Thymus (tissue), 11 donors: ENCODE measurements at regions not wholly inside any gene's neighbourhood (a gene's known extent, or its start where the extent isn't known, plus 50 kb on each side); places are given as distances from the start of the nearest gene placed in this dataset.

Experiments
- DNase-seq, 9 donors: peaks; one replicate each; pipeline ENCODE4 v3.0.0-alpha.2; 2013; ENCODE audit warnings: low spot score in 9 of 9, low read depth in 6 of 9, missing footprints in 1 of 9
- H3K27ac ChIP-seq, 2 donors: one replicate each; pipeline ENCODE4 v1.5.1; 2013; ENCODE audit warnings: control low read depth in 1 of 2, low read depth in 1 of 2, low read length in 1 of 2, mild to moderate bottlenecking in 1 of 2, moderate library complexity in 1 of 2
- H3K27me3 ChIP-seq, 2 donors: one replicate each; pipeline ENCODE4 v1.5.1; 2013; ENCODE audit warnings: low read length in 1 of 2; ENCODE audit not compliant: control insufficient read depth in 2 of 2, insufficient read depth in 1 of 2
- H3K36me3 ChIP-seq, 2 donors: one replicate each; pipeline ENCODE4 v1.5.1; 2013; ENCODE audit warnings: low read length in 1 of 2, mild to moderate bottlenecking in 1 of 2, moderate library complexity in 1 of 2; ENCODE audit not compliant: control insufficient read depth in 2 of 2, insufficient read depth in 2 of 2
- H3K4me1 ChIP-seq, 2 donors: one replicate each; pipeline ENCODE4 v1.5.1; 2013; ENCODE audit warnings: low read length in 2 of 2; ENCODE audit not compliant: control insufficient read depth in 2 of 2, insufficient read depth in 2 of 2
- H3K4me3 ChIP-seq, 2 donors: one replicate each; pipeline ENCODE4 v1.5.1; 2013; ENCODE audit warnings: low read length in 2 of 2, control low read depth in 1 of 2, mild to moderate bottlenecking in 1 of 2
- H3K9me3 ChIP-seq, 2 donors: one replicate each; pipeline ENCODE4 v1.5.1; 2013; ENCODE audit warnings: low read length in 1 of 2, mild to moderate bottlenecking in 1 of 2; ENCODE audit not compliant: control insufficient read depth in 2 of 2, insufficient read depth in 1 of 2
- WGBS: extraction: QIAGEN DNeasy Blood & Tissue Kit; methylation state at CpG from one replicate; pipeline ENCODE4 v1.1.7; 2013; 5-methylcytosine and 5-hydroxymethylcytosine counted together
- donor health status: healthy.

GRCh38 chr16:85253084-85253941 is 141.0 kb upstream of the CIBAR2 start:
- Histone ChIP-seq H3K4me1 (peaks cover 16 to 35% of the 10 kb centered on the region in 2 donors), H3K36me3 (no peaks in the 10 kb centered on the region), H3K27me3 (peaks cover 0 to 1% of the 10 kb centered on the region in 2 donors), H3K4me3 (no peak overlapping the region), H3K27ac (peak overlapping the region in 1 of 2 donors; percentile 32), H3K9me3 (no peaks in the 10 kb centered on the region)
- peak in 7 of 9 donors; percentile 44 to 82 (median 71) for DNase-seq
- 46% methylated on average over 22 of the region's 22 CpGs for WGBS

GRCh38 chr16:85254051-85254450 is 141.8 kb upstream of the CIBAR2 start:
- H3K4me1 ChIP-seq: peaks cover 22 to 43% of the 10 kb centered on the region in 2 donors
- DNase-seq: no peak
- H3K9me3 ChIP-seq: no peaks in the 10 kb centered on the region
- H3K4me3 ChIP-seq: no peak overlapping the region
- peaks cover 0 to 9% of the 10 kb centered on the region in 2 donors for H3K27me3 ChIP-seq
- H3K27ac ChIP-seq: no peak overlapping the region
- WGBS: 98% methylated on average over 9 of the region's 9 CpGs
- H3K36me3 ChIP-seq: no peaks in the 10 kb centered on the region

- Histone ChIP-seq H3K27ac (no peak overlapping the region), H3K36me3 (no peaks in the 10 kb centered on the region), H3K4me1 (peaks cover 31 to 51% of the 10 kb centered on the region in 2 donors), H3K9me3 (no peaks in the 10 kb centered on the region), H3K27me3 (peaks cover 0 to 10% of the 10 kb centered on the region in 2 donors), H3K4me3 (no peak overlapping the region)
- no peak for DNase-seq
- 98% methylated on average over 24 of the region's 24 CpGs for WGBS
Measured at GRCh38 chr16:85254921-85255320, 142.6 kb upstream of the CIBAR2 start.

GRCh38 chr16:85255777-85256176 is 143.5 kb upstream of the CIBAR2 start:
- Histone ChIP-seq H3K27ac (no peak overlapping the region), H3K4me3 (no peak overlapping the region), H3K9me3 (no peaks in the 10 kb centered on the region), H3K27me3 (peaks cover 0 to 10% of the 10 kb centered on the region in 2 donors), H3K36me3 (no peaks in the 10 kb centered on the region), H3K4me1 (peaks cover 32 to 60% of the 10 kb centered on the region in 2 donors)
- DNase-seq: no peak
- WGBS: 98% methylated on average over 10 of the region's 10 CpGs

- 96% methylated on average over 18 of the region's 18 CpGs for WGBS
- H3K4me1 ChIP-seq: peaks cover 36 to 65% of the 10 kb centered on the region in 2 donors
- peaks cover 0 to 10% of the 10 kb centered on the region in 2 donors for H3K27me3 ChIP-seq
Measured at GRCh38 chr16:85256190-85256739, 144.0 kb upstream of the CIBAR2 start.

GRCh38 chr16:85257483-85257882 is 145.2 kb upstream of the CIBAR2 start:
- no peaks in the 10 kb centered on the region for H3K36me3 ChIP-seq
- peaks cover 42 to 70% of the 10 kb centered on the region in 2 donors for H3K4me1 ChIP-seq
- H3K27me3 ChIP-seq: peaks cover 0 to 18% of the 10 kb centered on the region in 2 donors
- no peak for DNase-seq
- WGBS: 91% methylated on average over 8 of the region's 8 CpGs
- H3K4me3 ChIP-seq: no peak overlapping the region
- H3K27ac ChIP-seq: no peak overlapping the region
- no peaks in the 10 kb centered on the region for H3K9me3 ChIP-seq

More at GRCh38 chr16:85256190-85256739, 144.0 kb upstream of the CIBAR2 start:
- Histone ChIP-seq H3K36me3 (no peaks in the 10 kb centered on the region), H3K9me3 (no peaks in the 10 kb centered on the region), H3K27ac (no peak overlapping the region), H3K4me3 (no peak overlapping the region)
- no peak for DNase-seq

- no peaks in the 10 kb centered on the region for H3K9me3 ChIP-seq
- peak overlapping the region in 1 of 2 donors; percentile 19 for H3K4me3 ChIP-seq
- DNase-seq: no peak
- WGBS: 46% methylated on average over 12 of the region's 12 CpGs
- peaks cover 39 to 70% of the 10 kb centered on the region in 2 donors for H3K4me1 ChIP-seq
- H3K27me3 ChIP-seq: peaks cover 0 to 25% of the 10 kb centered on the region in 2 donors
- peak overlapping the region in 1 of 2 donors; percentile 52 for H3K27ac ChIP-seq
- no peaks in the 10 kb centered on the region for H3K36me3 ChIP-seq
Measured at GRCh38 chr16:85258166-85258565, 145.9 kb upstream of the CIBAR2 start.

- Histone ChIP-seq H3K9me3 (peaks cover 0 to 1% of the 10 kb centered on the region in 2 donors), H3K27ac (peak overlapping the region in 1 of 2 donors; percentile 52), H3K4me1 (peaks cover 36 to 68% of the 10 kb centered on the region in 2 donors), H3K36me3 (no peaks in the 10 kb centered on the region), H3K27me3 (peaks cover 0 to 27% of the 10 kb centered on the region in 2 donors), H3K4me3 (peak overlapping the region in 1 of 2 donors; percentile 19)
- 4% methylated on average over 18 of the region's 18 CpGs for WGBS
- peak in 4 of 9 donors; percentile 39 to 74 (median 65) for DNase-seq
Measured at GRCh38 chr16:85258629-85259028, 146.4 kb upstream of the CIBAR2 start.
